ENCODE measurements at regions not wholly inside any gene's neighbourhood (a gene's known extent, or its start where the extent isn't known, plus 50 kb on each side); places are given as distances from the start of the nearest gene placed in this dataset.

DNA sequence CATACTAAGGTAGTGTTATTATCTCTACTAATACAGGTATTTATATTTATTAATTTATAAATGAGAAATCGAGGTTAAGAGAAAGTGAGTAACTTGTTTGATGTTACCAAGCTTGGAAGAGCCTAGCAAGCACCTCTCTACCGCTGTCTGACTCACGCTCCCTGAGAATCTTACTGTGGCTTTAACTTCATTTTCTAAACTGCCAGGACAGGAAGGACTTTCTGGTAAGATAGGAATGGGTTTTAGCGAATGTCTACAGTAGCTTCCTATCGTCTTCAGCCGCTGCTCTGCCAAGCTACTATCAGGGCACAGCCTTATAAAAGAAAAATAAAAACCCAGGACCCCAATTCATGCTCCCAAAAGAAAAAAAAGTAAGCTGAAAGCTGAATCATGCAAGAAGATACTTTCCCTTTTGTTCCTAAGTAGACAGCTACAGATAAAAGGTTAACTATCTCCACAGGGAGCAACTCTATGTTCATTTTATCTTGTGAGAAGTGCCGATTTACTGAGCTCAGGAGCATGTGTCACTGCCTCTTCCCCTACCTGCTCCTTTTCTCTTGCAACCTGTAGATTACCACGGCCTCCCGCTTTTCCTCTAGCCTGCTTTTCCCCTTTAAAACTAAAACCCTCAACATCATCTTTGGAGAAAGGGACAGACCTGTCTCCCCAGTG is 60.2 kb downstream of the THNSL1 start:
- H3K4me3 ChIP-seq (ENCODE audit: low read depth, low read length), result no peak overlapping the region
- TF ChIP-seq, protein P1, sequence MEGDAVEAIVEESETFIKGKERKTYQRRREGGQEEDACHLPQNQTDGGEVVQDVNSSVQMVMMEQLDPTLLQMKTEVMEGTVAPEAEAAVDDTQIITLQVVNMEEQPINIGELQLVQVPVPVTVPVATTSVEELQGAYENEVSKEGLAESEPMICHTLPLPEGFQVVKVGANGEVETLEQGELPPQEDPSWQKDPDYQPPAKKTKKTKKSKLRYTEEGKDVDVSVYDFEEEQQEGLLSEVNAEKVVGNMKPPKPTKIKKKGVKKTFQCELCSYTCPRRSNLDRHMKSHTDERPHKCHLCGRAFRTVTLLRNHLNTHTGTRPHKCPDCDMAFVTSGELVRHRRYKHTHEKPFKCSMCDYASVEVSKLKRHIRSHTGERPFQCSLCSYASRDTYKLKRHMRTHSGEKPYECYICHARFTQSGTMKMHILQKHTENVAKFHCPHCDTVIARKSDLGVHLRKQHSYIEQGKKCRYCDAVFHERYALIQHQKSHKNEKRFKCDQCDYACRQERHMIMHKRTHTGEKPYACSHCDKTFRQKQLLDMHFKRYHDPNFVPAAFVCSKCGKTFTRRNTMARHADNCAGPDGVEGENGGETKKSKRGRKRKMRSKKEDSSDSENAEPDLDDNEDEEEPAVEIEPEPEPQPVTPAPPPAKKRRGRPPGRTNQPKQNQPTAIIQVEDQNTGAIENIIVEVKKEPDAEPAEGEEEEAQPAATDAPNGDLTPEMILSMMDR (IDR thresholded peaks at IDR 0.05; ENCODE audit: borderline replicate concordance, insufficient read depth, low read depth, low read length), result no peak

DNA sequence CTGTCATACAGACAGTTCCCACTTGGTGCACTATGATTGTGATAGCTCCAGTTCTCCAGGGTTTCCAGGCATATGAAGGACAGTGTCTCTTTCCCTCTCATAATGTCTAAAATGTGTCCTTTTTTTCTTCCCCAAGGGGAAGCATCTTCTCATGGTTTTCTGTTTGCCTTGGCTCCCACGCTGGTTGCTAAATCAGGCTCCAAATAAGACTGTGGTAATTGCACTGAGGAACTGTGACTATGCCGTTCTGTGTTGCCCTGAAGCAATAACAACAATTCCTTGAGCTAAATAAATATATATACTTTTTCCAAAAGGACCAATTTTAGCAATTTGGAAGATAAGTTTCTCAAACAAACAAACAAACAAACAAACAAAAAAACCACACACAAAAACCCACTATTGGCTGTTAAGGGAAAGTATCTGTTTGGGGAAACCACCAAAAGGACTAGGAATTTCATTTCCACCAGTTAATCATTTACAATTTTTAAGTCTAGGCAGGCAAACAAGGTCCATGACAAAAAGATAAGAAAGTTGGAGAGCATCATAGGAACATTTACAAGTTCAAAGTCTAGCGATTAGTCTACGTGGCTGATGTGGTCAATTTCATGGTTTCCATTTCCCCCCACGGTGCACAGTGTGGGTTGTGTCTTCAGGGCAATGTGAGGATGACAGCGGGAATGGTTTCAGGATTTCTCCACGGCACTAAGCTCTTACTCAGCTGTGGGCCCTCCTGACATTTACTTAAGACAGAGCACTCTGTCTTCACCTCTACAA is 62.4 kb downstream of the THNSL1 start:
- TF ChIP-seq, protein P1 (IDR thresholded peaks at IDR 0.05; ENCODE audit: borderline replicate concordance, insufficient read depth, low read depth, low read length), result no peak
- no peak overlapping the region for H3K4me3 ChIP-seq (ENCODE audit: low read depth, low read length)

DNA sequence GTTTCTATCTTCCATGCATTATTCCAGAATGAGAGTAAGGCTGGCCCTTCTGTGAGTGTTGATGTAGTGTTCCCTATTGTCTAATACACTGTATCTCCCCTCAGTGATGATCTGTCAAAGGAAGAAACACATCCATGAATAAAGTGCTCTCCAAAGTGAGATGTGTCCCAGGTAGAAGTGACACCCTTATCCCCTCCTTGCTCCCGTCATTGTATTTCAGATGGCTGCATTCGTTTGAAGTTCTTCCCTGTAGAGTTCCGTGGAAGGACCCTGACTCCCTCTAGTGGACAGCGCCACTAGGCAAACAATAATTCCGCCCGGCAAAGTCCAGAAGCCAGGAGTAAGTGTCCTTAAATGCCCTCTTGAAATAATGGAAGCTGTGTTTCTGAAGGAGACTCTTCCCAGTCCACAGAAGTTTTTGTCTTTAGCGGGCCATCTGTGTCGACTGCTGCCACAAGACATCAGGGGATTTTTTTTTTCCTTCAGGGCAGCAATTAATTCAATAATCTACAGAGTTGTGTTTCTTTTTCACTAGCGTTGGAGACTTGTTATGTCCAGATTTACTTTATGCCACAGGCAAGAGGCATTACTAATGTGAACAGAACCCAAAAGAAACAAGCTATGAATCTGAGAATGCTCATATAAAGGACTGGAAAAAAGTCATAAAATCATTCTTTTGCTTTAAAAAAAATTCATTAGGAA is 64.6 kb downstream of the THNSL1 start:
- no peak overlapping the region for H3K4me3 ChIP-seq (ENCODE audit: low read depth, low read length)
- TF ChIP-seq, protein P1 (IDR thresholded peaks at IDR 0.05; ENCODE audit: borderline replicate concordance, insufficient read depth, low read depth, low read length), result peak; percentile 85

DNA sequence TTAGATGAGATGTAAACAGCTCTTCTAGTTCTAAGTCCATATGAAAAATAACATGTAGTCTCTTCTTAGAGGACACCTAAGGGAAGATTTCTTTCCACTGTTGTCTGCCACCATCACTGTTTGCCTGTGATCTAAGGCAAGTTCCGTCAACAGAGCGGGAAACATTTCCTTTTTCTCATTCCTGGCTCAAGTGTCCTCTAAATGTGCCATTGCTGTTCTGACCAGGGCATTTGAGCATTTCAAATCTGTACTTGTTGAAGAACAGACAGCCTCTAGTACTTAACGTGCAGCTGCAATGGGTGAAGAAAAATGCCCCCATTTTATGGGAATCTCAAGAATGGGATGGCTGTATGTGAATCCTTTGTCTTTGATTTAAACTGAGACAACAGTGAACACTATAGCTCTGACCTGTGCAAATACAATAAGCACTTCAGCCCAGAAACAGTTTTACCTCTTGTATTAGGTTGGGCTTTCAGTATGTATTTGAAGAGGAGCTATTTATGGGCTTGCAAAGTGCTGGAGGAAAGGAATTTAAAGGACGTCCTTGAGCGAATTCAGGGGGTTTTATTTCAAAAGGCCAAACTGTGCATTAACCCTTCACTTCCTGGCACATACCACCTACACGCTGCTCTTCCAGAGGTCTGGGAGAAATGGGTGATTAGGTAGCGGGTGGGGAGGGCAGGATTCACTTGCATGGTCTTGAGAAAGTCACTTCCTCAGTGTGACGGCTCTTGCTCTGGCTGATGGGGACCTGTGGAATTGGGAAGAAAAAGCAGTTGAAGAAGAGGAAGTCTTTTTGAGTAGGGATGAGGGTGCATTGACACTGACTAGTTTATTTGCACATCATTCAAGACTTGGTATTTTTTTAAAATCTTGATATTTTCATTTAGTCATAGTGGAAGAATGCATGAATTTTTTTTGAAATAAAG is 66.1 kb downstream of the THNSL1 start:
- TF ChIP-seq, protein P1 (IDR thresholded peaks at IDR 0.05; ENCODE audit: borderline replicate concordance, insufficient read depth, low read depth, low read length), result no peak
- no peak overlapping the region for H3K4me3 ChIP-seq (ENCODE audit: low read depth, low read length)

DNA sequence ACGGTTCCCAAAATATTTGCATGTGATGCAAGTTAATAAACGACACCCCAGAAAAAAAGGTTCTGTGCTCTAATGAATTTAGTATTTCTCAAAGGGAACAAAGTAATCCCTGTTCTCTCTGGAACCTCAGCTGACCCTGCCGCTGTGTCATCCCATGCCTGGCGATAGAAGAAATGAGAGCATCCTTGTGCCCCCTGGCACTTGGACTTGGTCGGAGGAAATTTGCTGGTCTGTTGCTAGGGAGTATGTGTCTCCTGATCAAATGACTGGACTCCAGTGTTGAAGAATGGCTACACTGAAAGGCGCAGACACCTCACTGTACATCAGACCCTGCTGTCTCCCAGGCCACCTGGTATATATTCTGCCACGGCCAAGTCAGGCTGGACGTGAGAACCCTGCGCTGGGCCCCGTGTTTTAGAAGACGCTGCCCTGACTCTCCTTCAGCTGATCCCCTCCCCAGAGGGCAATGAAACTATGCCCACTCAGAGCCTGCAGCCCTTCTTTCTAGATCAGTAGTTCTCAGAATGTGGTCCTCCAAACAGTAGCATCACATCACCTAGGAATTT is 67.2 kb downstream of the THNSL1 start:
- no peak overlapping the region for H3K4me3 ChIP-seq (ENCODE audit: low read depth, low read length)
- TF ChIP-seq, protein P1 (IDR thresholded peaks at IDR 0.05; ENCODE audit: borderline replicate concordance, insufficient read depth, low read depth, low read length), result no peak

DNA sequence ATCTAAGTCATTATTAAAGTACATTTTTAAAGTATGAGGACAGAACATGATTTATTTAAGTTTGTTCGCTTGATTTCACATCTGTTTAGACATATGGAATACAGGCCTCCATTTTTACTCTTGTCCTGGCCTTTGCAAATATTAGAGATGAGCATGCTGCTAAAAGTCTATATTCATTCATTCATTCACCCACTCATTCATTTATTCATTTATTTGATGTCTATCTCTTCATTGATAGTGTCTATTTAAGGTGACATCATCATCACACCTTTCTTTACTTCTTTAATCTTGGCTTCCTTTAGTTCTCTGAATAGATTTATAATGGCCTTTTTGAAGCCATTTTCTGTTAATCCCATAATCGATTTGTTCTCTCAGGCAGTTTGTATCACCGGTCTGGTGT is 68.0 kb downstream of the THNSL1 start:
- TF ChIP-seq, protein P1 (IDR thresholded peaks at IDR 0.05; ENCODE audit: borderline replicate concordance, insufficient read depth, low read depth, low read length), result no peak
- H3K4me3 ChIP-seq (ENCODE audit: low read depth, low read length), result no peak overlapping the region

Measured in GM12875 (cell line).